Loucy (cell line): ENCODE measurements at regions not wholly inside any gene's neighbourhood (a gene's known extent, or its start where the extent isn't known, plus 50 kb on each side); places are given as distances from the start of the nearest gene placed in this dataset.

Experiments used
- EZH2phosphoT487 ChIP-seq: fragments of 200-600 bp; IDR thresholded peaks from 2 replicates; pipeline ENCODE4 v1.6.1; 2018; ENCODE audit warnings: antibody characterized with exemption, mild to moderate bottlenecking, moderate library complexity, borderline replicate concordance
- TF ChIP-seq, protein P1 (sequence below): fragments of 200-600 bp; sonication (generic); conservative IDR thresholded peaks from 2 replicates; pipeline ENCODE4 v1.5.1; 2014; ENCODE audit warnings: mild to moderate bottlenecking, antibody characterized with exemption, low read length

GRCh38 chr1:112815376-112815775 lies 100.2 kb upstream of the PPM1J start:
- TF ChIP-seq, protein P1, sequence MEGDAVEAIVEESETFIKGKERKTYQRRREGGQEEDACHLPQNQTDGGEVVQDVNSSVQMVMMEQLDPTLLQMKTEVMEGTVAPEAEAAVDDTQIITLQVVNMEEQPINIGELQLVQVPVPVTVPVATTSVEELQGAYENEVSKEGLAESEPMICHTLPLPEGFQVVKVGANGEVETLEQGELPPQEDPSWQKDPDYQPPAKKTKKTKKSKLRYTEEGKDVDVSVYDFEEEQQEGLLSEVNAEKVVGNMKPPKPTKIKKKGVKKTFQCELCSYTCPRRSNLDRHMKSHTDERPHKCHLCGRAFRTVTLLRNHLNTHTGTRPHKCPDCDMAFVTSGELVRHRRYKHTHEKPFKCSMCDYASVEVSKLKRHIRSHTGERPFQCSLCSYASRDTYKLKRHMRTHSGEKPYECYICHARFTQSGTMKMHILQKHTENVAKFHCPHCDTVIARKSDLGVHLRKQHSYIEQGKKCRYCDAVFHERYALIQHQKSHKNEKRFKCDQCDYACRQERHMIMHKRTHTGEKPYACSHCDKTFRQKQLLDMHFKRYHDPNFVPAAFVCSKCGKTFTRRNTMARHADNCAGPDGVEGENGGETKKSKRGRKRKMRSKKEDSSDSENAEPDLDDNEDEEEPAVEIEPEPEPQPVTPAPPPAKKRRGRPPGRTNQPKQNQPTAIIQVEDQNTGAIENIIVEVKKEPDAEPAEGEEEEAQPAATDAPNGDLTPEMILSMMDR, result no peak
- no peak for TF ChIP-seq EZH2phosphoT487
